ENCODE measurements at regions not wholly inside any gene's neighbourhood (a gene's known extent, or its start where the extent isn't known, plus 50 kb on each side); places are given as distances from the start of the nearest gene placed in this dataset.

DNA sequence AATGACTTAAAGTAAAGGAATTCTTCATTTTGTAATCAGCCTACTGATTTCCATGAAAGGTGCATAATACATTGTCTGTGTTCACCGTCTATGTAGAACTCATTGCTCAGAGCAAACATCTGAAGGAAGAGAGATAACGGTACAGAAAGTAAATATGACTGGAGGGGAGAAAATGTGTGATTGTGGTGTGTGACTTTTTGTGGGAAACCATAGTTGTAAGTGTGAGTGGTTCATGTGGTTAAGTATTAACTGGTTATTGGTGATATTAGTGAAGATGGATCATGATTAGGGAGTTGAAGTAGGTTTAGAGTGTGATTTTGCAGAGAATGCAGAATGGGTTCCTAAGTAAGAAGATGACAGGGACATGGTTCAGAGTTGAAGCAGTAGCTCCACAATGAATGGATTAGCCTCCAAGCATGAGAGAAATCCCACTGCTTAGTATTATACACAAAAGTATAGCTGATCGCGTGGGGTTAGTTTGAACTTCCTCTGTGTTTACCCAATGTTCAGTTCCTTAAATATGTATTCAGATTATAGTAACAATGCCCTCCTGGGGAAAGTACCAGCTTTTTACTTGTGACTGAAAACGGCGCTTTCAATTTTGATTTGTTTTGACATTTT, 368.9 kb downstream of the UTRN start:
- TF ChIP-seq ZNF274 (IDR thresholded peaks at IDR 0.05; ENCODE audit: low read depth, low read length): no peak
- TF ChIP-seq SUZ12 (IDR thresholded peaks at IDR 0.05; ENCODE audit: extremely low read depth, insufficient read depth, insufficient read length): no peak
- TF ChIP-seq YY1 (IDR thresholded peaks at IDR 0.05; ENCODE audit: insufficient read depth, insufficient read length): no peak

All from NT2/D1 (cell line).